GM19240 (cell line): ENCODE measurements at regions not wholly inside any gene's neighbourhood (a gene's known extent, or its start where the extent isn't known, plus 50 kb on each side); places are given as distances from the start of the nearest gene placed in this dataset.

Experiments
- DNase-seq: peaks from one replicate; pipeline ENCODE4 v3.0.0; 2011; ENCODE audit warnings: low spot score; ENCODE audit not compliant: insufficient read length

DNA sequence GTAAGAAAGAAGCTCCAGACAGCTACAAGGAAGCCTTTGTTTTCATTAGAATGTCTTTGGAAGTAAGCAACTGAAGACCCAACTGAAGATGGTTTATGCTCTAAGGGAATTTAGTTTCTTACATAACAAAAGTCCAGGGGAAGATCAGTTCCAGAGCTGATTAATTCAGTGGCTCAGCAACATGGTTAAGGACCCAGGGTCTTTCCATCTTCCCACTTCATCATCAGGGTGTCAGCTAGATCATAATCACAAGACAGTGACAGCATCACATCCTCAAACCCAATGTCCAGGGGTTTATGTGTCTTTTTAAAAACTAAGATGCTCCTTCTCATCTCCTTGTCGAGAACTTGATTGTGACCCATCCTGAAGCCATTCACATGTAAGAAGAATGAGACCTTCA is 119.7 kb upstream of the PRDM1 start:
- DNase-seq = no peak

GRCh38 chr6:105964979-105965760 is 121.0 kb upstream of the PRDM1 start:
- no peak for DNase-seq

- DNase-seq = no peak
Observed at GRCh38 chr6:105954148-105954547, 132.0 kb upstream of the PRDM1 start.

DNA sequence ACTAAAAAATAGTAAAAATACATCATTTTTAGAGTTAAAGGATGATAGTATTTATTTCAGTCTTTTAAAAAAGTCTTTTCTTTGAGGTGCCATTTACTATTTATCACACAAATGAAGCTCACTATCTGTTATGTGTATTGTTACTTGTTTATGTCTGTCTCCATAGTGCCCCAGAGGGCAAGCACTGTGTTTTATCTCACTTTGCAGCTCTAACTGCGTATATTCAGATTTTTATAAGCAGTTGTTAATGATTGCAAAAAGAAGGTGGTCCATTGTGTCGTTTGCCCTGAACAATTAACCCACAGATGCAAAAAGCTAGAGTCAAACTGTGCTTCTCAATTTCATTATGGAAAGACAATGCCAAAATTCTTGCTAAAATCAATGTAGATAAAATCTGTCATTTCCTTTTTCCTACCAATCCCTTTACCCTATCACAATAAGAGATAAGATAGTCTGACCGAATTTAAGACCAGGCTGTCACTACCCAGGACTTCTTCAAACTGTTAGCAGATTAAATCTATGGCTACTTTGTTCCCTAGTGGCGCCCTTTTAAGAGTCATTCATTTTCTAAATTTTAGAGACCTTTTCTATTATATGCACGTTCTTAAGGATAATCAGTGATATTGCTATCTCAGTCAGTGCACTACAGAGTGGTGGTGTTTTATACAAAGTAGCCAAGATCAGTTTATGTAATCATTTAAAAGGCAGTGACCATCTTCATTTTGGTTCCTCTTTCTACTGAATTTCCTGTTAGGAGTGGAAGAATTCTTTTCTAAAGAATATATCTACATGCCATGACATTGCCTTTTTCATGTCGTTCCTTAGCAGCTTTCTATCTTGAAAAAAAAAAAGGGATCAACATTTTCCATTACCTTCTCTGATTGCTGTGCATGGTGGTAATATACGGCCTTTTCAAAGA is 133.1 kb upstream of the PRDM1 start:
- DNase-seq = no peak

GRCh38 chr6:105952326-105952725 is 133.8 kb upstream of the PRDM1 start:
- DNase-seq = no peak

DNA sequence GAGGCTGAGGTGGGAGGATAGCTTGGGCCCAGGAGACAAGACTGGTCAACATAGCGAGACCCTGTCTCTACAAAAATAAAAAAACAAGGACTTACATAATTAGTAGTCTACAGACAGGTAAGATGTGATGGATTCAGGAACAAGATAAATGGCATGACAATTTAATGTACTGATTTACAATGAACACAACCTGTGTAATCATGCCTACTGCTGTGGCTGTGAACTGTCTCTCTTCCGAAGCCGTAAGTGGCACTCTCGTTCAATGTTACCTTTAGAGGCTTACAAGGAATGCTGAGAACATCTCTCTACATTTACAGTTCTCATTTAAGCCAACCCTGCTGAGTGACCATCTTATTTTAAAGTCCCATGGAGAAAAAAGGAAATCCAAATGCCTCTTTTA is 134.8 kb upstream of the PRDM1 start:
- DNase-seq = no peak

DNA sequence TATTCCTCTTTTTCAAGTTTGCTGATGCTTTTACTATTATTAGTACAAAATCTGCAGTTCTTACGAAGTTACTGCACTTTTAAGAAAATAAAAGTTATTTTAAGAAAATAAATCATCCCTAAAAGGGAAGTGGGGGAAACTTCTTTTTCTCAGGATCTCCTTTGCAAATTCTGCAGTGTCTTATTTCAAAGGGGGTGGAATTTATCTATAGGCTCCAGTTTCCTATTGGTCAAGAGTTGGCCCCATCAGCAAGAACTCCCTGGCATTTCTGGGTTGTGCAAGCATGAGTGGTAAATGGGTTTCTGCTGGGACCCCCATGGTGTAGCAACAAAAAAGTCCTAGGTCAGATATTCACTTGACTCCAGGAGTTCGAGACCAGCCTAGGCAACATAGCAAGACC is 136.3 kb upstream of the PRDM1 start:
- DNase-seq = no peak

GRCh38 chr6:105943514-105943913 is 142.6 kb upstream of the PRDM1 start:
- no peak for DNase-seq

DNA sequence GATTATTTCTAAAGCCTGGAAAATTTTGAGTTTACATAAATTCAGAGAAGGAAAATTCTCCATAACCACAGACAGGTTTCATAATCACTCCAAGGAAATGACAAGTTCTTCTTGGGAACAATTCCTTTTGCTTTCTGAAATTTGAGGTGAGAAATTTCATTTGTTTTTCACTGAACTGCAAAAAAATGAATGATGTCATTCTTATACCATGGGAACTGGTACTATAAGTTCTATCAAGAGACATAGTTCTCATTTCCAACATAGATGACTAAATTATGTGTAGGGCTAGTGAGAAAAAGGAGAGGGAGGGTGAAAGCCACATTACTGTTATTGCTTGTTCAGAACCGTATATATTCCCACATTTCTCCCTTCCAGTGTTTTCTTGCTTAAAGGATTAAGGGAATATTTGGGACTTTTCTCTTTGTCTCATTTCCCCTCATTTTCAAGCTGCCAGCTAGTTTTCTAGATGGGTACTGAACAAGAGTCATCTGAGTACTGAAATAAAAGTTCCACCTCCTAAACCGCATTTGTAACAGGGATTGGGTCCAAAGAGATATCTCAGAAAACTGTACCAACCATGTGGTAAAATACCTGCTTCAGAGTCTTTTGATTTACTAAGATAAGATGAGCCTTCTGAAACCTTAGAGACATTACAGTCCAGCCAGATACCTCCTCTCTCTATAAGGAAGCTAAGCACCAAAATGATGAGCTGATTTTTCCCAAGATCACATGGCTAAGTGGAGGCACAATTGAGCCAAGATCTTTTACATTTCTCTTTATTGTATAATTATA is 144.3 kb upstream of the PRDM1 start:
- DNase-seq = no peak

DNA sequence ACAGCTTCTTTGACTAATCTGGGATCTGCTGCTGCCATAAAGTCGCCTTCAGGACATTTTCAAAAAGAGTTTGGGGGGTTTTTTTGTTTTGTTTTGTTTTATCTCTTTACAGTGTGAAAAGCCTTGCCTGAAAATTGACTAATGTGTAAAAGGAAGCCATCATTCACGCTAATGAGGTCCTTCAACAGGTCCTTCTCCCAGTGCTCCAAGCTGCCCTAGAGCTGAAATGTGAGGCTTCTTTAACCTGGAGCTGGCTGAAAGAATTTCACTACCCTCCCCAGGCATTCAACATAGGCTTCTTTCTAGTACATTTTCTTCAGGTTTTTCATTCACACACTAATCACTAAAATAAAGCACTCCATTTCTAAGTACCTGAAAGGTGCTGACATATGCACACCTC is 145.1 kb upstream of the PRDM1 start:
- DNase-seq = no peak

DNA sequence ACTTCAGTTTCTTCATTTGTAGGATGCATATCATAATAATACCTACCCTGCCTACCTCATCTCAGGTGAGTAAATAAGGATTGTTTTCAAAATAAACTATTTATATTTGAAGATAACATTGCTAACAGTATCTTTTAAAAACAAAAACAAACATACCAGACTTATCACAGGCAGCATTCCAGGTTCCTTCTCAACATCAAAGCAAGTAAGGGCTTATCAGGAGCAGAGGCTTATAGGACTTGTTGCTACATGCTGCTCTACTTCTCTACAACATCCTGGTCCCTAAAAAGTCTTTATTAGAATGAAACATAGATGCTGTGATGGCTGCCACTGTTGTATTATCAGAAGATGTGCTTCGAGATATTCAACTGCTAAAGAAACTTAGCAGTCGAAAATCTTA is 149.2 kb upstream of the PRDM1 start:
- DNase-seq = no peak

GRCh38 chr6:105935416-105935815 is 150.7 kb upstream of the PRDM1 start:
- no peak for DNase-seq

- no peak for DNase-seq
Observed at GRCh38 chr6:105934708-105935107, 151.4 kb upstream of the PRDM1 start.

GRCh38 chr6:105932440-105932839 is 153.7 kb upstream of the PRDM1 start:
- no peak for DNase-seq

DNA sequence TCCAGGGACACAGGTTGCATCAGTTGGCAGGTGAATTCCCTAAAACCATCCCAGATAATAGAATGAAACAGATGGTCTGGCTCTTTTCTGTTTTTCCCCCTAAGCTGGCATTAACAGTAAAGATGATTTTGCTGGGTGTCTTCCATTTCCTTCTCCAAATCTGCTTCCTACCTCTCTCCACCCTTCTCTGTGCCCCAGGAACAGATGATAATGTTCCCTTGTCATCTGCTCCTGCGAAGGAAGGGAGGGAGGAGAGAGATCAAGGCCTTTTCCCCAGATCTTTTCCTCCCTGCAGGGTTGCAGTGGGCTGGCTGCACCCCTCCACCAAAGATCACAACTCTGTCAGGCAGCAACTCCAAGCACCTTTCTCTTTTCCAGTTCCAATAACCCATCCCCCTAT is 156.5 kb upstream of the PRDM1 start:
- no peak for DNase-seq

DNA sequence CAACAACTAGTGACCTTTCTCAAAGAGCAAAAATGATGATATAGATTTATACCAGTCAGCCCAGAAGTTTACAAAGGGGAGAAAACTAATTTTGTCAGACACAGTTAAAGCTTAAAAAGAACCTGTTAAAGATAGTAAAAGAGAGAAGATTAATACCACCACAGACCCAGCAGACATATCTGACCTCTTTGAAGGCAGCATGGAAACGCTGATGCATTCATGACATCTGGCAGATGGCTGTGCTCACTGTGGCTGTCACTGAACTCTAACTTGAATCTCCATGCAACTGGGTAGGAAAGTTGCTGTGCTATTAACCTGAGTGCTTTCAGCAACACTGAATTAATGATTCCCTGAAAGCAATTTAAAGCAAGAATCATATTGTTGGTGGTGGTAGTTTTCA is 159.8 kb upstream of the PRDM1 start:
- no peak for DNase-seq

DNA sequence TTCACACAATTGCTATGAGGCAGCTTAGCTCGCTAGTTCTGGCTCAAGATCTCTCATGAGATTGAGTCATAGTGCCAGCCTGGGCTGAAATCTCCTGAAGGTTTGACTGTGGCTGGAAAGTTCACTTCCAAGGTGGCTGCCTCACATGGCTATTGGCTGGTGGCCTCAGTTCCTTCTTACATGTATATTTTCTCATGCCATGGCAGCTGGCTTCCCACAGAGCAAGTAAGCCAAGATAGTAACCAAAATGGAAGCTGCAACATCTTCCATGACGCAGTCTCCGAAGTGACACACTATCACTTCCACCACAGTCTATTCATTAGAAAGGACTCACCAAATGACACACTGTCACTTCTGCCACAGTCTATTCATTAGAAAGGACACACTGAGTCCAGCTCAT is 160.4 kb upstream of the PRDM1 start:
- no peak for DNase-seq

DNA sequence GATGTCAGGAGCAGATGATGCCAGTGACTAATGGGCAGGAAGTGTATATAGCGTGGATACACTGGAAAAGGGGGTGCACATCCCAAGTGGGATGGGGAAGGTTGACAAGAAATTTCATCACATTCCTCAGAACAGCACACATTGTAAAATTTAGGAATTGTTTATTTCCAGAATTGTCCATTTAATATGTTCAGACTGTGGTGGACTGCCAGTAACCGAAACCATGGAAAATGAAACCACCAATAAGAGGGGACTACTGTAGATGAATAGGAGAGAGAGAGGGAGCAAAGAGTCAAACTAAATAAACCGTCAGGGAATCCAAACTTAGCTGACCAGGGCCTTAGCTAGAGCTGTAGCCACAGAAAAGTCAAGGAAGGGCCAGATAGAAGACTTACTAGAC is 164.4 kb upstream of the PRDM1 start:
- no peak for DNase-seq

DNA sequence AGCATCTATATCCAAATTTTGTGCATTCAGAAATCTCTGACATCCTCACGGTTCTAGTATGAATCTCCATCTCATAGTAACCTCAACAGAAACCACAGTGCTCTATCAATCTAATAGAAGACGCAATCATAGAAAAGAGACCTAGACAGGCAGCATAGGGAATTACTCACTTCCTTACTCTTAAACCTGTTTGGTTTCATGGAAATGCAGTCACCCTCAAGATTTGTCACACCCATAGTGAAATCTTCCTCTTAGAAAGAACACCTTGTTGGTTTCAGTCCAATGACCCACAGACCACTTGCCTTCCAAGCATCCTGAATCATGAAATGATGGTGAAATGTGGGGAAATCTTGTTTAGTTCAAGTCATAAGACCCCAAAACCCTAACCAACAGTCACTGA is 166.1 kb upstream of the PRDM1 start:
- DNase-seq = no peak

DNA sequence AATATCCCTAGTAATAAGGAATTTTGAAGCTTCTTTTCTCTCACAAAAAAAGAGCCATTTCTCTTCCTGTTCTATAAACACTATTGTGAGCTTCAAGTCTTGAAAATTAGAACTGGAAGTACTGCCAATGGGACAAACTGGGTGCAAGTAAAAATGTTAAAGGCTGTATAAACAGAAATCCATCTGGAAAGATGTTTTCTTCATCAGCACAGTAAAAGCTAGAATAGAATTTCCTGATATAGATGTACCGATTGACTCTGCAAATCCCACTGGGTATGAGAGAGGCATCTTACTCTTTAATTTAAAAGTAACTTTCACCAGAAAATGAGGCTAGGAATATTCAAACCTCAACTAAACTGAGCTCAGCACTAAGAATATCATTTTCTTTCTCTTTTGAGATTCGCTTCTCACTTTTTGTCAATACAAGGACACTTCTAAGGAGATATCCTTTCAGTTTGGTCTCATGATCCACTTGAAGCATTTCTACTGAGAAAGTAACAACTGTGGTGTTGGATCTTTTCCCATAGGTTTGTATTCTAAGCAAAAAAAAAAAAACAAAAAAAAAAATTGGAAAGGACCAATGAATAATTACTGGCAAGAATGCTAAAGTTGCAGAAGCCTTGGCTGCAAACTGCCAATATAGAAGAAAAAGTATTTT is 169.0 kb upstream of the PRDM1 start:
- no peak for DNase-seq

DNA sequence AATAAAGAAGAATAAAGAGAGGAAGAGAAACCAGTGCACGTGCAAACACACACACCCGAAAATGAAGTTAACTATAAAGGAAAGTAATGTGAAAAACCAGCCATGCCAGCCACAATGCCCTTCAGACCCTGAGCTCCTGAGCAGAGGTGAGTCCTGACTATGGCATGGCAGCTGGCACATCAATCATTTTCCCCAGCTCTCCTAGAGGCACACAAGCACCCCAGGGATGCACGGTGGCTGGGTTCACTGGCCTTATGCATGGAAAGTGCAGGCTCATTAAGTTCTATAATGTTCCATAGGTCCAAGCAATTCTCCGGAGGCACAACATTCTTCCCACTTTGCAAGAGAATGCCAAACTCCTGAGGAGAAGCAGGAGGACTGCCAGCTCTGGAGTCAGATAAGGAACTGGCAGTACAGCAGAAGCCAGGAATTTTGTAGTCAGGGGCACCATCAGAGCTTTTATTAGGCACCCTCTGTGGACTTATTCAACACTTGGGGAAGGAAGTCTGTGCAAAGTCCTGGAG is 175.0 kb upstream of the PRDM1 start:
- no peak for DNase-seq
